NCI-H526 (cell line): ENCODE measurements at regions not wholly inside any gene's neighbourhood (a gene's known extent, or its start where the extent isn't known, plus 50 kb on each side); places are given as distances from the start of the nearest gene placed in this dataset.
A peak's percentile ranks its signal among the peaks of the same experiment; 100 is the strongest.
"Not testable (repeated sequence)": the region's sequence is repeated elsewhere in the genome, so short reads cannot be mapped to it uniquely, and the experiment has no call there.

Experiments
- DNase-seq, 2 experiments: peaks; one replicate each; lab custom pipeline; 2025; lab: John Stamatoyannopoulos, UW

- DNase-seq: peak in 1 of 2 experiments; percentile 12
These were observed 692.9 kb upstream of the HS6ST1 start for GRCh38 chr2:129011466-129012061.

- no peak for DNase-seq
These were observed 695.8 kb upstream of the HS6ST1 start for GRCh38 chr2:129014432-129014831.

- DNase-seq: no peak
These were observed 697.0 kb upstream of the HS6ST1 start for GRCh38 chr2:129015397-129016285.

GRCh38 chr2:129016972-129017371 lies 698.3 kb upstream of the HS6ST1 start:
- DNase-seq: no peak

GRCh38 chr2:129024796-129025195 lies 706.1 kb upstream of the HS6ST1 start:
- no peak for DNase-seq

GRCh38 chr2:129035992-129036391 lies 717.3 kb upstream of the HS6ST1 start:
- no peak for DNase-seq

- DNase-seq: not testable (repeated sequence)
These were observed 725.0 kb upstream of the HS6ST1 start for GRCh38 chr2:129043677-129044076.

- DNase-seq: not testable (repeated sequence)
These were observed 727.8 kb upstream of the HS6ST1 start for GRCh38 chr2:129046475-129046874.

GRCh38 chr2:129050101-129050500 lies 731.4 kb upstream of the HS6ST1 start:
- DNase-seq: no peak

GRCh38 chr2:129055242-129055641 lies 736.6 kb upstream of the HS6ST1 start:
- DNase-seq: no peak

- no peak for DNase-seq
These were observed 737.2 kb upstream of the HS6ST1 start for GRCh38 chr2:129055824-129056223.

- DNase-seq: no peak
These were observed 737.8 kb upstream of the HS6ST1 start for GRCh38 chr2:129056309-129056958.

- DNase-seq: no peak
These were observed 738.3 kb upstream of the HS6ST1 start for GRCh38 chr2:129056959-129057317.

GRCh38 chr2:129058981-129059380 lies 740.3 kb upstream of the HS6ST1 start:
- no peak for DNase-seq

GRCh38 chr2:129059476-129059875 lies 740.8 kb upstream of the HS6ST1 start:
- DNase-seq: no peak

GRCh38 chr2:129061069-129061768 lies 742.6 kb upstream of the HS6ST1 start:
- no peak for DNase-seq

- DNase-seq: no peak
These were observed 743.1 kb upstream of the HS6ST1 start for GRCh38 chr2:129061769-129062121.

- DNase-seq: no peak
These were observed 743.7 kb upstream of the HS6ST1 start for GRCh38 chr2:129062146-129062912.

- no peak for DNase-seq
These were observed 748.4 kb upstream of the HS6ST1 start for GRCh38 chr2:129067070-129067469.

GRCh38 chr2:129067953-129068352 lies 749.3 kb upstream of the HS6ST1 start:
- no peak for DNase-seq

- no peak for DNase-seq
These were observed 749.9 kb upstream of the HS6ST1 start for GRCh38 chr2:129068543-129068942.
